ENCODE measurements at regions not wholly inside any gene's neighbourhood (a gene's known extent, or its start where the extent isn't known, plus 50 kb on each side); places are given as distances from the start of the nearest gene placed in this dataset.

- CTCF ChIA-PET, result interaction anchor here (0.8 kb wide), 1 partner anchor 271 kb away, joined by 3 read pairs; no protein-coding TSS in a partner anchor
Observed at GRCh38 chr18:45274026-45274425, 341.2 kb upstream of the SLC14A2 start.

More at GRCh38 chr18:45274026-45274425, 341.2 kb upstream of the SLC14A2 start:
- intact Hi-C loops (cut with micrococcal nuclease) (no loop called here), in situ Hi-C loops (cut with MboI; ENCODE audit: low sequenced_read_pairs) (no loop called here), dilution Hi-C loops (cut with HindIII; ENCODE audit: low sequenced_read_pairs, unreplicated experiment) (no loop called here)
- no peaks in the 10 kb centered on the region for H3K4me1 ChIP-seq (ENCODE audit: control insufficient read depth, insufficient read depth, low read length)
- no peaks in the 10 kb centered on the region for H3K36me3 ChIP-seq (ENCODE audit: control insufficient read depth, insufficient read depth, low read length)
- H3K4me3 ChIP-seq (ENCODE audit: insufficient read depth, low read depth, low read length), result no peak overlapping the region
- H2BK15ac ChIP-seq (ENCODE audit: low read depth, low read length), result no peak overlapping the region
- H3K9ac ChIP-seq (ENCODE audit: low read depth, low read length), result no peak overlapping the region
- no CpG with 5 or more reads among the region's 1 CpG for WGBS, 2 experiments (ENCODE audit: extremely low coverage in 2 of 2, insufficient read length in 1 of 2)
- no peak for ATAC-seq (ENCODE audit: low read depth)
- H2BK5ac ChIP-seq (ENCODE audit: low read depth, low read length, poor library complexity, severe bottlenecking), result no peak overlapping the region
- no peak overlapping the region for H2AK5ac ChIP-seq (ENCODE audit: low read depth, low read length)
- H2AFZ ChIP-seq (replicated peaks; ENCODE audit: low read length, poor library complexity), result no peak overlapping the region
- 0 out of 2 replicates have a peak overlapping the region, but pooled peaks have one; percentile 19 for H3K18ac ChIP-seq (ENCODE audit: low read depth, low read length)
- no peaks in the 10 kb centered on the region for H3K79me1 ChIP-seq (ENCODE audit: low read depth in 1 of 2, low read length in 2 of 2)
- H3K27ac ChIP-seq (ENCODE audit: insufficient read depth, low read length), result no peak overlapping the region
- H4K5ac ChIP-seq (ENCODE audit: low read depth, low read length), result no peak overlapping the region
- no peak overlapping the region for H3K23ac ChIP-seq (ENCODE audit: low read depth, low read length)
- H2AK9ac ChIP-seq (replicated peaks; ENCODE audit: low read depth, low read length, poor library complexity), result no peak overlapping the region
- no peak overlapping the region for H2BK20ac ChIP-seq (ENCODE audit: low read depth, low read length)
- H3K14ac ChIP-seq (replicated peaks; ENCODE audit: low read depth, low read length), result no peak overlapping the region
- no peak overlapping the region for H3K56ac ChIP-seq (ENCODE audit: extremely low read depth, insufficient read depth, low read length)
- H4K91ac ChIP-seq (ENCODE audit: insufficient read depth, low read depth, low read length), result no peak overlapping the region
- no TSS peak for BruUV-seq (replicated peaks)
- H3K4me2 ChIP-seq (ENCODE audit: low read depth, low read length), result no peak overlapping the region
- POLR2A ChIA-PET (ENCODE audit: unreplicated experiment), result no interaction called here
- H4K8ac ChIP-seq (ENCODE audit: low read depth in 2 of 2, low read length in 2 of 2), result no peak overlapping the region
- H3K9me3 ChIP-seq (ENCODE audit: control insufficient read depth, insufficient read depth, low read length), result peaks cover 3% of the 10 kb centered on the region; the same call in 1 of the 2 replicates
- no peaks in the 10 kb centered on the region for H3K9me1 ChIP-seq (ENCODE audit: insufficient read depth, low read length)
- no peak for TF ChIP-seq FOS (IDR thresholded peaks at IDR 0.05; ENCODE audit: low read depth, low read length)
- no peak for TF ChIP-seq CHD1 (IDR thresholded peaks at IDR 0.05; ENCODE audit: low read depth, low read length)
- TF ChIP-seq SMC3 (IDR thresholded peaks at IDR 0.05; ENCODE audit: low read depth, low read length), result no peak
- TF ChIP-seq RCOR1 (IDR thresholded peaks at IDR 0.05; ENCODE audit: insufficient replicate concordance, low read length), result no peak
- no peak for TF ChIP-seq USF2 (IDR thresholded peaks at IDR 0.05; ENCODE audit: low read depth, low read length)
- TF ChIP-seq ELK1 (IDR thresholded peaks at IDR 0.05; ENCODE audit: borderline replicate concordance, low read depth, low read length), result no peak
- TF ChIP-seq MAFK (IDR thresholded peaks at IDR 0.05; ENCODE audit: low read depth, low read length), result no peak
- TF ChIP-seq MAZ (IDR thresholded peaks at IDR 0.05; ENCODE audit: borderline replicate concordance, low read depth, low read length), result no peak
- TF ChIP-seq CEBPB (IDR thresholded peaks at IDR 0.05; ENCODE audit: low read depth, low read length), result no peak
- TF ChIP-seq NFE2L2 (IDR thresholded peaks at IDR 0.05; ENCODE audit: low read depth, low read length), result no peak
- TF ChIP-seq MXI1 (IDR thresholded peaks at IDR 0.05; ENCODE audit: borderline replicate concordance, low read depth, low read length), result no peak
- no peak overlapping the region for H3K4ac ChIP-seq (ENCODE audit: low read depth, low read length)
- H3K27me3 ChIP-seq (ENCODE audit: control insufficient read depth, insufficient read depth, low read length), result peaks cover 3% of the 10 kb centered on the region; the same call in 1 of the 2 replicates
- no peak overlapping the region for H2BK120ac ChIP-seq (ENCODE audit: low read depth, low read length)
- no peaks in the 10 kb centered on the region for H4K20me1 ChIP-seq (ENCODE audit: insufficient read depth, low read length)
- no peak for DNase-seq

Measured in IMR-90 (cell line).